T-helper 2 cell treated with Interferon-gamma antibody and Interleukin-4, amounts not matched to agents 5 μg/mL and 100 μg/mL, for 36 hours (primary cell): ENCODE measurements at regions not wholly inside any gene's neighbourhood (a gene's known extent, or its start where the extent isn't known, plus 50 kb on each side); places are given as distances from the start of the nearest gene placed in this dataset.

Experiments used
- DNase-seq: peaks from one replicate; pipeline ENCODE4 v3.0.0; 2021; ENCODE audit warnings: low spot score
- H3K27ac Mint-ChIP-seq: one replicate; pipeline ENCODE4 v1.8.0; 2021; ENCODE audit warnings: mild to moderate bottlenecking, mixed read lengths
- H3K27me3 Mint-ChIP-seq: one replicate; pipeline ENCODE4 v1.8.0; 2021; ENCODE audit warnings: low read depth, mixed read lengths
- H3K36me3 Mint-ChIP-seq: one replicate; pipeline ENCODE4 v1.8.0; 2021; ENCODE audit warnings: low read depth, mixed read lengths
- H3K4me1 Mint-ChIP-seq: one replicate; pipeline ENCODE4 v1.8.0; 2021; ENCODE audit warnings: low read depth, mixed read lengths
- H3K4me3 Mint-ChIP-seq: one replicate; pipeline ENCODE4 v1.8.0; 2022; ENCODE audit warnings: mild to moderate bottlenecking, moderate library complexity, mixed read lengths
- H3K9me3 Mint-ChIP-seq: one replicate; pipeline ENCODE4 v1.8.0; 2021; ENCODE audit warnings: mixed read lengths

- DNase-seq = no peak
- Mint-ChIP-seq H3K9me3 (no peaks in the 10 kb centered on the region), H3K27me3 (peaks cover 28% of the 10 kb centered on the region), H3K4me3 (peak overlapping the region; percentile 7), H3K27ac (no peak overlapping the region), H3K4me1 (peaks cover 8% of the 10 kb centered on the region), H3K36me3 (no peaks in the 10 kb centered on the region)
Observed at GRCh38 chr1:8218351-8219092, 99.4 kb upstream of the SLC45A1 start.

DNA sequence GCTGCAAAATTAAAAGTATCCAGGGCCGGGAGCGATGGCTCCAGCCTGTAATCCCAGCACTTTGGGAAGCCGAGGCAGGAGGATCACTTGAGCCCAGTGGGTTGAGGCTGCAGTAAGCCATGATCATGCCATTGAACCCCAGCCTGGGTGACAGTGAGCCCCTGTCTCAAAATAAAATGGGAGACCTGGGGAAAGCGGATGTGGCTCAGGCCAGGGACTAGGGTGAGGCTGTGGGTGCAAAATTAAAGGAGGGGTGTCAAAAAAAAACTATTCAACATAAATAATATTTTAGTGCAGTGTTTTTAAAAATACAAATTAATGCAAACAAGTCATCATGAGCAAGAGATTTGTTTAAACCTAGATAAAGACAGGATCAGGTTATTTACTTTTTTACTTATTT, 100.1 kb upstream of the SLC45A1 start:
- peaks cover 15% of the 10 kb centered on the region for H3K4me1 Mint-ChIP-seq
- no peaks in the 10 kb centered on the region for H3K9me3 Mint-ChIP-seq
- no peak for DNase-seq
- no peak overlapping the region for H3K27ac Mint-ChIP-seq
- peak overlapping the region; percentile 66 for H3K4me3 Mint-ChIP-seq
- peaks cover 28% of the 10 kb centered on the region for H3K27me3 Mint-ChIP-seq
- no peaks in the 10 kb centered on the region for H3K36me3 Mint-ChIP-seq

DNA sequence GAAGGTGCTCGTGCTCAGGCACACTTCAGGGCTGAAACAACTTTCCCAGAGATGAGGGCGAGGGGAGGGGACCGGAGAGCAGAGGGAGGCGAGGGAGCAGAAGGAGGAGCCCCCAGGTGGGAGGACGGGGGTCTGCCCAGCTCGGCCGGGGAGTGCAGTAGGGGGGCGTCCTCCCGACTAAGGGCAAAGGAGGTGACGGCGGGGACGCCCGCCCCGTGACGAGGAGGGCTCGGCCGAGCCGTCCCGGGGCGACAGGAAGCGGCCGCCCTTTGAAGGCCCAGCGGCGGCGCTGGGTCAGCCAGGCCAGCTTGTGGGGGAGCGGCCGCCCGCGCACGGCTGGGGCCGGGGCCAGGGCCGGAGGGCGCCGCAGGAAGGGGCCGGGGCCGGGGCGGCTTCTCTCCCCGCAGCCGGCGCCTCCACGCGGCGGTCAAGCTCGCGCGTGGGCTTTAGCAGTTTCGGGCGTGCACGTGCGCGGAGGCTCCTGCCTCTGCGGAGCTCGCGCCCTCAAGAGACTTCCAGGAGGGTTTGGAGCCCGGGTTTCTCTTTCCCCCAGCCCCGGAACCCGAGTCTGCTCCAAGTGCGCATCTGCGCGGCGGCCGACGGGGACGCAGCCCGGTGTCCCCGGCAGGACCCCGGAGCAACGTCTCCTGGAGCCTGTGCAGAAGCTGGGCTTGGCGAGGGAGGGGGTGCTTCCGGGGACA, 100.8 kb upstream of the SLC45A1 start:
- Mint-ChIP-seq H3K27me3 (peaks cover 28% of the 10 kb centered on the region), H3K27ac (no peak overlapping the region)

GRCh38 chr1:8216005-8216404, 101.9 kb upstream of the SLC45A1 start:
- DNase-seq = no peak
- H3K36me3 Mint-ChIP-seq = no peaks in the 10 kb centered on the region
- H3K4me3 Mint-ChIP-seq = peak overlapping the region; percentile 41
- H3K27me3 Mint-ChIP-seq = peaks cover 30% of the 10 kb centered on the region
- no peak overlapping the region for H3K27ac Mint-ChIP-seq
- peaks cover 32% of the 10 kb centered on the region for H3K4me1 Mint-ChIP-seq
- H3K9me3 Mint-ChIP-seq = no peaks in the 10 kb centered on the region

More for the DNA sequence above, 100.8 kb upstream of the SLC45A1 start:
- Mint-ChIP-seq H3K4me3 (peak overlapping the region; percentile 73), H3K9me3 (no peaks in the 10 kb centered on the region), H3K4me1 (peaks cover 21% of the 10 kb centered on the region), H3K36me3 (no peaks in the 10 kb centered on the region)
- DNase-seq = no peak

DNA sequence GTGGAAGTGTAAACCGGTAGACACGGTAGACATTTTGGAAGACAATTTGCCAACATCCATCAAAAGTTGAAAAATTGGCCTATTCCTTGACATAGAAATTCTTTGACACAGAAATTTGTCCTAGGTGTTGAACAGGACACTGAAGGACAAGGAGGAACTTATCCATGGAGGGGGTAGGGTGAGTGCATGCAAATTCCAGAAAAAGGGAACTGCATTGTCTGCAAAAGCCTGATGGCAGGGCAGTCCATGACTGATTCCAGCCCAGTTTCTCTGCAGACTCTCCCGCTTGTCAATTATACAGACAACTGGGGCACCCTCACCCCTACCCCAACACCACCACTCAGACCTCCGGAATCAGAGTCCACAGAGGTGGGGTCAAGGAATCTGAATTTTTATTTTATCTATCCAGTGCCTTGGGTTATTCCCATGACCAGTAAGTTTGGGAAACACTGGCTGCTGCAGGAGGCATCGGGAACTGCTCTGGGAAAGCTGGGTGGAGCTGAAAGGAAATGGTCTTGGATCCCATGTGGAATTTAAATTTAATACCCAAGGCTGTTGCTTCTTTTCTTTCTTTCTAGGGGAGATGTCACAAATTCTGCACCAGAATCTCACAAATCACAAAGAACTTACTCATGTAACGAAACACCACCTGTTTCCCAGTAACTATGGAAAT, 103.3 kb upstream of the SLC45A1 start:
- no peak for DNase-seq
- H3K9me3 Mint-ChIP-seq = no peaks in the 10 kb centered on the region
- no peak overlapping the region for H3K4me3 Mint-ChIP-seq
- peaks cover 32% of the 10 kb centered on the region for H3K4me1 Mint-ChIP-seq
- H3K27me3 Mint-ChIP-seq = peaks cover 30% of the 10 kb centered on the region
- no peaks in the 10 kb centered on the region for H3K36me3 Mint-ChIP-seq
- no peak overlapping the region for H3K27ac Mint-ChIP-seq

DNA sequence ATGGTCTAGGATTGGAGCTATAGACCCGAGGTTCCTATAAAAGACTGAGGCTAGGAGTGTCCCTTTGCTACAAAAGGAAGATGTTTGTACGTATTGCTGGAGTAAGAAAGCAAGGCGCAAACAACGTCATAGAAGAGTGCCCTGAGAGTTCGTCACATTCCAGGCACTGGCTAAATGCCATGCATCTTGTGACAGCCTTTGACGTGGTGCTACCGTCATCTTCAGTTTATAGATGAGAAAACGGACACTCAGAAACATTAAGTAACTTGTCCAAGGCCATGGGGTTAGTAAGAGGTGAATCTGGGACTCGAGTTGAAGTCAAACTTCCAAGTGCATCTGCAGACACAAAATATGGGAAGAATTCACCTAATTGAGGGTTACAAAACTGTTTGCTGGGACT, 104.2 kb upstream of the SLC45A1 start:
- no peak overlapping the region for H3K27ac Mint-ChIP-seq
- H3K36me3 Mint-ChIP-seq = no peaks in the 10 kb centered on the region
- H3K27me3 Mint-ChIP-seq = peaks cover 28% of the 10 kb centered on the region
- DNase-seq = no peak
- no peaks in the 10 kb centered on the region for H3K9me3 Mint-ChIP-seq
- H3K4me1 Mint-ChIP-seq = peaks cover 32% of the 10 kb centered on the region
- H3K4me3 Mint-ChIP-seq = no peak overlapping the region

GRCh38 chr1:8213136-8213535, 104.8 kb upstream of the SLC45A1 start:
- Mint-ChIP-seq H3K27me3 (peaks cover 22% of the 10 kb centered on the region), H3K4me1 (peaks cover 31% of the 10 kb centered on the region), H3K27ac (no peak overlapping the region), H3K9me3 (no peaks in the 10 kb centered on the region), H3K4me3 (no peak overlapping the region), H3K36me3 (no peaks in the 10 kb centered on the region)
- DNase-seq = no peak

- Mint-ChIP-seq H3K27ac (no peak overlapping the region), H3K27me3 (peaks cover 18% of the 10 kb centered on the region), H3K36me3 (no peaks in the 10 kb centered on the region), H3K4me1 (peaks cover 28% of the 10 kb centered on the region), H3K9me3 (no peaks in the 10 kb centered on the region), H3K4me3 (peak overlapping the region; percentile 56)
- DNase-seq = no peak
Observed at GRCh38 chr1:8212580-8213031, 105.3 kb upstream of the SLC45A1 start.

DNA sequence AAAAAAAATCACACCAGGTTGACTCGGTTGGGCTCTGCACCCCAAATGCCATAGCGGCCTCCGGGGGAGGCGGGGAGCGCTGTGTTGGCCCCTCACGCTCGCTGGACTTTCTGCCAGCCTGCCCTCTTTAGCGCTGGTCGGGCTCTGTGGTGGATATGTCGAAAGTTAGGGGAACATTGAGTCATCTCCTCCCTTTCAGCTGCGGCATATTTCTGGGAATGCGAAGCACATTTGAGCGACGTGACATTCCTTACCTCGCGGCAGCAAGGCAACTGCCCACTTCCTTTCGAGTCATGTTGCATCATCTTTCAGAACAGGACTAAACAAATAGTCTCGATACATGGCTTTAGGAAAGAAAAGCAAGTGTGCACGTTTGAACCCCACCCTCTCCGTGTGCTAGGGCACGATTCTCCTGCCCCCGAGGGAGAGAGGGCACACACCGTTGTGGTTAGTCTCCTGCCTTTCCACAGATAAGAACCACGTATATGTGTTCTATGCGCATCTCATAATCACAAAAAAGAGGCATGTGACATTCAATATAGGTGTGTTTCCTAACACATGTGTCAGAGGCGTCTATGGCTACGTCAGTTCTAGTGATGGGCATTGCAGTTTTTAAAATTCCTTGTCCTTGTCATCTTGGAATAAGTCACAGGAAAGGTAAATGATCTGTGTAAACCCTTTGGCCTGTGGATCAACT, 105.9 kb upstream of the SLC45A1 start:
- H3K27ac Mint-ChIP-seq = peak overlapping the region; percentile 47

DNA sequence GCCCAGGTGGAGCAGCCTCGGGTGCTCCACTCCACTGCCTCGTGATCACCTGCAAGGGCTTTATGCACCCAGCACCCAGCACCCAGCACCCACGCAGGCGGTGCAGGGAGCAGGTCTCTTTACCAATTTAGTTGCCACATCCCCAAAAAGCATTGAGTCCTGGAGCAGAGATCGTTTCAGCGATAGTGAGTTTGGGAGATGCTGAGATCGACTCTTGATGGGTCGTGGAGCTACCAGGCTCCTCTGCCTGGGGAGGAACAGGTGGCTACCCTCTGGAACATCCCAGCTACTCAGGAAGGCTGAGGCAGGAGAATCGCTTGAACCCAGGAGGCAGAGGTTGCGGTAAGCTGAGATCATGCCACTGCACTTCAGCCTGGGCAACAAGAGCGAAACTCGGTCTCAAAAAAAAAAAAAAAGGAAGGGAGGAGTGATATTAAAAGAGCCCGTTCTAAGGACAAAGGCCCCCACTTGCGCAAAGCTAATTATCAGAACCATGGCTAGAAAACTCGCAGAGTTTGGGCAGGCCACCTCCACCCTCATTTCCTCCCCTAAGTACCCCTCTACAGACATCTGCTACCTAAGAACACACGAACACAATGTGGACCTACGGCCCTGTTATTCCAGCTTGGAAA, 106.5 kb upstream of the SLC45A1 start:
- H3K27ac Mint-ChIP-seq = peak overlapping the region; percentile 47

More for the DNA sequence above, 105.9 kb upstream of the SLC45A1 start:
- Mint-ChIP-seq H3K4me3 (peak overlapping the region; percentile 56), H3K9me3 (no peaks in the 10 kb centered on the region), H3K36me3 (no peaks in the 10 kb centered on the region), H3K27me3 (peaks cover 18% of the 10 kb centered on the region), H3K4me1 (peaks cover 28% of the 10 kb centered on the region)
- peak; percentile 34 for DNase-seq

DNA sequence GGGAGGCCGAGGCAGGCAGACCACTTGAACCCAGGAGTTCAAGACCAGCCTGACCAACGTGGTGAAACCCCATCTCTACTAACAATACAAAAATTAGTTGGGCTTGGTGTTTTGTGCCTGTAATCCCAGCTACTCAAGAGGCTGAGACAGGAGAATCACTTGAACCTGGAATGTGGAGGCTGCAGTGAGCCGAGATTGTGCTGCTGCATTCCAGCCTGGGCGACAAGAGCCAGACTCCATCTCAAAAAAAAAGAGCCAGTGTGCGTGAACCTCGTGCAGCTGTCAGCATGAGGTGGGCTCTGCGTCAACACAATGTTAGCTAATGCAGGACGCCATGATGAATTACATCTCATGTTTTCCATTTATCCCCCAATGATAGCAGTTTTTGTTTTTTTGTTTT, 110.7 kb upstream of the SLC45A1 start:
- Mint-ChIP-seq H3K4me1 (peaks cover 11% of the 10 kb centered on the region), H3K27me3 (peaks cover 6% of the 10 kb centered on the region), H3K36me3 (no peaks in the 10 kb centered on the region), H3K27ac (no peak overlapping the region), H3K9me3 (no peaks in the 10 kb centered on the region), H3K4me3 (no peak overlapping the region)
- no peak for DNase-seq

More for the DNA sequence above, 106.5 kb upstream of the SLC45A1 start:
- Mint-ChIP-seq H3K27me3 (peaks cover 14% of the 10 kb centered on the region), H3K4me3 (peak overlapping the region; percentile 56), H3K4me1 (peaks cover 24% of the 10 kb centered on the region), H3K9me3 (no peaks in the 10 kb centered on the region), H3K36me3 (no peaks in the 10 kb centered on the region)
- DNase-seq = no peak

DNA sequence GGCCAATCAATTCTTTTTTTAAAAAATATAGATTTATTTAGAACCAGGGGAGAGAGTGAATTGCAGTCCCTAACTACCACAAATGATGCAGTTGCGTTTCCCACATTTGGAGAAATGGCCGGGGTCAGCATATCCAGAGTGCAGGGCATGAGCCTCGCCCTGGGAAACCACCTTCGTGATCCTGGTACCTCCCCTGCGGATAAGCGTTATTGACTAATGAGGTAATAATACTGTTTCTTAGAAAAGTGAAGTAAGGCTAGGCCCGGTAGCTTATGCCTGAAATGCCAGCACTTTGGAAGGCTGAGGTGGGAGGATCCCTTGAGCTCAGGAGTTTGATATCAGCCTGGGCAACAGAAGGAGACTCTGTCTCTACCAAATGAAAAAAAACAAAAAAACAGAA, 111.5 kb upstream of the SLC45A1 start:
- no peak overlapping the region for H3K4me3 Mint-ChIP-seq
- H3K27ac Mint-ChIP-seq = no peak overlapping the region
- no peak for DNase-seq
- H3K4me1 Mint-ChIP-seq = peaks cover 3% of the 10 kb centered on the region
- H3K36me3 Mint-ChIP-seq = no peaks in the 10 kb centered on the region
- H3K27me3 Mint-ChIP-seq = peaks cover 4% of the 10 kb centered on the region
- H3K9me3 Mint-ChIP-seq = no peaks in the 10 kb centered on the region

- peaks cover 4% of the 10 kb centered on the region for H3K27me3 Mint-ChIP-seq
- H3K27ac Mint-ChIP-seq = no peak overlapping the region
- DNase-seq = no peak
- no peaks in the 10 kb centered on the region for H3K36me3 Mint-ChIP-seq
- H3K4me3 Mint-ChIP-seq = no peak overlapping the region
- no peaks in the 10 kb centered on the region for H3K4me1 Mint-ChIP-seq
- no peaks in the 10 kb centered on the region for H3K9me3 Mint-ChIP-seq
Observed at GRCh38 chr1:8205771-8206170, 112.1 kb upstream of the SLC45A1 start.
